ENCODE measurements at regions not wholly inside any gene's neighbourhood (a gene's known extent, or its start where the extent isn't known, plus 50 kb on each side); places are given as distances from the start of the nearest gene placed in this dataset.
A peak's percentile ranks its signal among the peaks of the same experiment; 100 is the strongest.

DNA sequence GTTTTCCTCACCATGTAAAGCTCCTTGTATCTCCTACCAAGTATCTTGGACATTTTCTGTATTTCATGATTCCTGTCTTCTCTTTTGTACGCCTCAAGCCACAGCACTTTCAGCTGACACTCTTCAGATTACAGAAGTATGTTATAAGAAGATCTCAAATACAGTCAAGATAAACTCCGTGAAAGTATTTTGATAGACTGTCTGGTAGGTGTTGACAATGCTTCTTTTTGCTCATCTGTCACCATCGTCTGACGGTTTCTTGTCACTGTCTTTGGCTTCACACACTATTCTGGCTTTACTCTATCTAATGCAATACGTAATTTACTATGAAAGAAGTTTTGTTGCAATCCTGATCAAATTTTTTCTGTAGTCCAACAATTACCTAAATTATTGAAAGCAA lies 294.5 kb upstream of the CDH12 start:
- TF ChIP-seq, protein P1, sequence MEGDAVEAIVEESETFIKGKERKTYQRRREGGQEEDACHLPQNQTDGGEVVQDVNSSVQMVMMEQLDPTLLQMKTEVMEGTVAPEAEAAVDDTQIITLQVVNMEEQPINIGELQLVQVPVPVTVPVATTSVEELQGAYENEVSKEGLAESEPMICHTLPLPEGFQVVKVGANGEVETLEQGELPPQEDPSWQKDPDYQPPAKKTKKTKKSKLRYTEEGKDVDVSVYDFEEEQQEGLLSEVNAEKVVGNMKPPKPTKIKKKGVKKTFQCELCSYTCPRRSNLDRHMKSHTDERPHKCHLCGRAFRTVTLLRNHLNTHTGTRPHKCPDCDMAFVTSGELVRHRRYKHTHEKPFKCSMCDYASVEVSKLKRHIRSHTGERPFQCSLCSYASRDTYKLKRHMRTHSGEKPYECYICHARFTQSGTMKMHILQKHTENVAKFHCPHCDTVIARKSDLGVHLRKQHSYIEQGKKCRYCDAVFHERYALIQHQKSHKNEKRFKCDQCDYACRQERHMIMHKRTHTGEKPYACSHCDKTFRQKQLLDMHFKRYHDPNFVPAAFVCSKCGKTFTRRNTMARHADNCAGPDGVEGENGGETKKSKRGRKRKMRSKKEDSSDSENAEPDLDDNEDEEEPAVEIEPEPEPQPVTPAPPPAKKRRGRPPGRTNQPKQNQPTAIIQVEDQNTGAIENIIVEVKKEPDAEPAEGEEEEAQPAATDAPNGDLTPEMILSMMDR (IDR thresholded peaks at IDR 0.05; ENCODE audit: insufficient read depth, low read length, poor library complexity, severe bottlenecking): no peak
- no peaks in the 10 kb centered on the region for H3K27me3 ChIP-seq (ENCODE audit: control insufficient read depth, insufficient read depth, low read length)
- H3K4me3 ChIP-seq (ENCODE audit: low read depth, low read length): no peak overlapping the region
- no peak for DNase-seq (ENCODE audit: low read depth)
- no peaks in the 10 kb centered on the region for H3K36me3 ChIP-seq (ENCODE audit: control insufficient read depth, insufficient read depth, low read length)

DNA sequence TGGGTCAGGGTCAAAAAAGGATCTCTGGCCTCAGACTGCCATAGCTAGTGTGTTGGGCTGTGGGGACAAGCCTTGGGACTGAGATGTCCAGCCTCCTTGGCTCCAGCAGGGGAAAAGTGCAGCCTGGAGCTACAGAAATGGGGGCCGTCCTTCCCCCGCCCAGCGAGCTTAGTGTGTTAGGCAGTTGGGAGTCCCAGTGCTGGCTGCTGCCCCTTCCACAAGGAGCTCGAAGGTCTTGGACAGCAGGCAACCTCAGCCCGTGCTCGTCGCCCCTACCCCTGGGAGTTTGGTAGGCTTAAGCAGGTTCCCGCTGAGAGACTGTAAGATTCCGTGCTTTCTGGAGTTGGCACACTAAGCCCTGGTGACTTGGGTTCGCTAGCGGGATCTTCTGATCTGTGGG lies 293.0 kb upstream of the CDH12 start:
- no peak for DNase-seq (ENCODE audit: low read depth)
- no peak overlapping the region for H3K4me3 ChIP-seq (ENCODE audit: low read depth, low read length)
- TF ChIP-seq, protein P1 (IDR thresholded peaks at IDR 0.05; ENCODE audit: insufficient read depth, low read length, poor library complexity, severe bottlenecking): no peak
- no peaks in the 10 kb centered on the region for H3K36me3 ChIP-seq (ENCODE audit: control insufficient read depth, insufficient read depth, low read length)
- H3K27me3 ChIP-seq (ENCODE audit: control insufficient read depth, insufficient read depth, low read length): no peaks in the 10 kb centered on the region

DNA sequence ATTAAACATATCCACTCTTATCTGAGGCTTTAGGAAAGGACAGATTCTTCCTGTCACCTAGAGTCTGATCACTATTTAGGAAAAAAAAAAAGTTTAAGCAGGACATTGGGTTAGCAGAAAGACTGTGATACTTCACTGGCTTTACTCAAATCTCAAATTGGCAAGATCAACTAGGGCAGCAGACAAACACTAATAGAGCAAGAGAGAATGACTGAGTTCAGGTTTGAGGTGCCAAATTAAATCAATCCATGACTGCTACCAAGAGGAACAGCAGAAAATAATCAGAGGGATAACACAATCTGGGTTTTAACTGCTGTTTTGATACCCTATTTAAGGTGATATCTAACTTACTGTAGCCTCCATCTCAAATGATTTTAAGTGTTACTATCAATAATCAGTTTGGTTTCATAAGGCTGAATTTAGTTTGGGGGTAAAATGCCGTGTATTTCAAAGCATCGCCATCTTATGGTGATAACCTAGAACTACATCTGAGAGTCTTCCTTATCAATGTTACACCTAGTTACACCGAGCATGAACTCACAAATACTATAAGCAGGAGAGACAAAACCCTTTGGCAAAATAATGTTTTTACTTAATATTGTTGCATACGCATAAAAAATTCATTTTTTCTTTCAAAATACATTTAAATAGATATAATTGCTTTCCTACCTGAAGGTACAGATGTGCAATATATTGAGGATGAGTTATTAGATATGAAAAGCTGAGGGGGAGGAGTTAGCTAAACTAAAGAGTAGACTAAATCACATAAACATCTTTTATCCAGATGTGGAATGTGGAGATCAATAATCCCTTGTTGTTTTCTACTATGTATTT lies 286.4 kb upstream of the CDH12 start:
- H3K4me3 ChIP-seq (ENCODE audit: low read depth, low read length): no peak overlapping the region
- DNase-seq (ENCODE audit: low read depth): no peak

DNA sequence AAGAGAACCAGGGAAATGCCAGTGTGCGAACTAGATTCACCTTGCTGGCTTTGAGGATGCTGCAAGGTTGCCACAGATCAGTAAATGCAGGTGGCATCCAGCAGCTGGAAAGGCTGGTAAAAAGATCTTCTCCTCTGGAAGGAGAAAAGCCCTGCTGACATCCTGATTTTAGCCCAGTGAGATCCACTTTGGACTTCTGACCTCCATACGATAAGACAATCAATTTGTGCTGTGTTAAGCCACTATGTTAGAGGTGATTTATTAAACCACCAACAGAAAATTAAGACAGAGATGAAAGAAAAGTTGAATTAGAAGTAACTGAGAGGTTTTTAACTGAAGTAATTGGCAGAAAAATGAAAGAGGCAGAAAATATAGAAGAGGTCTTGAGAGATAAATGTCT lies 283.8 kb upstream of the CDH12 start:
- TF ChIP-seq, protein P1 (IDR thresholded peaks at IDR 0.05; ENCODE audit: insufficient read depth, low read length, poor library complexity, severe bottlenecking): no peak
- Histone ChIP-seq H3K27me3 (ENCODE audit: control insufficient read depth, insufficient read depth, low read length) (no peaks in the 10 kb centered on the region), H3K36me3 (ENCODE audit: control insufficient read depth, insufficient read depth, low read length) (no peaks in the 10 kb centered on the region), H3K4me3 (ENCODE audit: low read depth, low read length) (no peak overlapping the region)
- DNase-seq (ENCODE audit: low read depth): no peak

More for the DNA sequence above, 286.4 kb upstream of the CDH12 start:
- TF ChIP-seq, protein P1 (IDR thresholded peaks at IDR 0.05; ENCODE audit: insufficient read depth, low read length, poor library complexity, severe bottlenecking): peak; percentile 41
- Histone ChIP-seq H3K36me3 (ENCODE audit: control insufficient read depth, insufficient read depth, low read length) (no peaks in the 10 kb centered on the region), H3K27me3 (ENCODE audit: control insufficient read depth, insufficient read depth, low read length) (no peaks in the 10 kb centered on the region)

DNA sequence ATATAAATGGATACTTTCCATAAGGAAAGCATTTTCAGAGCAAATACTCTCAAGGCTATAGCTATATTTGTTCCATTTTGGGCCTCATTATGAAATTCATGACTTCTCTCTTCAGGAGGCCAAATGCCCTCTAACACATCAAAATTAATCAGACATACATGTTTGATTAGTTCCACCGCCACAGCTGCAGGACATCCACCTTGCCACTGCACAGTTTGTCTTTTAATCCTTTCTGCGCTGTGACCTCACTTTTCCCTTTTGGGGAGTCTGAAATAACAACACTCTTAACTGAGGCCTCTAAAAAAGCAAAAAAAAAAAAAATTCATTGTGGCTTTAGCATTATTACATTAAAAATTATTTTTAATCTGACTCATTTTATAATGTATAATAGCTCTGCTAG lies 279.1 kb upstream of the CDH12 start:
- no peaks in the 10 kb centered on the region for H3K27me3 ChIP-seq (ENCODE audit: control insufficient read depth, insufficient read depth, low read length)
- no peak overlapping the region for H3K4me3 ChIP-seq (ENCODE audit: low read depth, low read length)
- H3K36me3 ChIP-seq (ENCODE audit: control insufficient read depth, insufficient read depth, low read length): no peaks in the 10 kb centered on the region
- DNase-seq (ENCODE audit: low read depth): no peak
- TF ChIP-seq, protein P1 (IDR thresholded peaks at IDR 0.05; ENCODE audit: insufficient read depth, low read length, poor library complexity, severe bottlenecking): no peak

DNA sequence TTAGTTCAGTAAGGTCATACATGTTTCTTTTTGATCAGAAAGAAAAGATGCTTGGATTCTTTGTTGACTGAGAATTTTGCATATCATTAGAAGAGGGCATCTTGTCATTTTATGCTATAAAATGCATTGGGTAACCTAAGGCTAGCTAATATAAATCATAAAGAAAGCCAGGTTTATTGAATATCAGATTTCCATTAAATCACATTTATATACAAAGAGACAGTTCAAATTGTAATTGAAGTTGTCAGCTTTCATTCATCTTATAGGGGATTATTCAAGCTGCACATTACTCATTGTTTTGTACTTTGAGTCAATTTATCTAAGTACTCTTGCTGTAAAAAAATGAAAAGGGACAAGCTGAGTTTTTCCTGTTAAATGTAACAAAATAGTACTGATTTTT lies 259.1 kb upstream of the CDH12 start:
- TF ChIP-seq, protein P1 (IDR thresholded peaks at IDR 0.05; ENCODE audit: insufficient read depth, low read length, poor library complexity, severe bottlenecking): no peak
- Histone ChIP-seq H3K4me3 (ENCODE audit: low read depth, low read length) (no peak overlapping the region), H3K36me3 (ENCODE audit: control insufficient read depth, insufficient read depth, low read length) (no peaks in the 10 kb centered on the region), H3K27me3 (ENCODE audit: control insufficient read depth, insufficient read depth, low read length) (no peaks in the 10 kb centered on the region)
- no peak for DNase-seq (ENCODE audit: low read depth)
